ENCODE measurements at regions not wholly inside any gene's neighbourhood (a gene's known extent, or its start where the extent isn't known, plus 50 kb on each side); places are given as distances from the start of the nearest gene placed in this dataset.
A peak's percentile ranks its signal among the peaks of the same experiment; 100 is the strongest.

DNA sequence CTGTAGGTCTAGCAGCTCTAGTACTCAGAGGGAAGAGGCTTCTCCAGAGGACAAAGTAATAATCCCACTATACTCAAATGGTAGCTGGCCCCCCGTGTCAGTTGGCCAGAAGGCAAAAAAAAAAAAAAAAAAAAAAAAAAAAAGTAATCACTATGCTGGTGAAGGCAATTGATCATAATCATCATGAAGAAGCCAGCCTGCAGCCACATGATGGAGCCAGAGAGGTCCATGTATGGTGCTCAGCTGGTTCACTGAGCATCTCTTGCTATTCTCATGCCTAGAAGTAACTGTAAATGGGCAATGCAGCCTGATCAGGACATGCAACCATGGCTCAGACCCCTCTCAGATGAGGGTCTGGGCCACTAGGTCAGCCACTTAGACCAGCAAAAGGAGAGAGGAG lies 378.8 kb downstream of the MED13L start:
- no peaks in the 10 kb centered on the region for H3K9me1 ChIP-seq (ENCODE audit: control insufficient read depth, insufficient read depth, low read length)
- CTCF ChIA-PET (ENCODE audit: low intra/inter-chr PET ratio), result no interaction called here
- no peak overlapping the region for H3K9ac ChIP-seq (ENCODE audit: insufficient read depth in 1 of 2, low read depth in 2 of 2, low read length in 2 of 2)
- H3K4me2 ChIP-seq (ENCODE audit: insufficient read depth, low read length), result no peak overlapping the region
- no peak overlapping the region for H3K4me3 ChIP-seq
- H3K79me2 ChIP-seq (ENCODE audit: control insufficient read depth, insufficient read depth, low read length), result no peaks in the 10 kb centered on the region
- H3K9me3 ChIP-seq (replicated peaks; ENCODE audit: control insufficient read depth, insufficient read depth, low read depth, low read length), result no peaks in the 10 kb centered on the region
- no peak for FAIRE-seq
- H2AFZ ChIP-seq (ENCODE audit: low read depth, low read length), result no peak overlapping the region
- in situ Hi-C loops (cut with MboI) (no loop called here), intact Hi-C loops (cut with micrococcal nuclease) (no loop called here)
- TF ChIP-seq ZNF217 (CRISPR knock-in tag; IDR thresholded peaks at IDR 0.05) (no peak), KDM4B (IDR thresholded peaks at IDR 0.05; ENCODE audit: borderline replicate concordance in 2 of 2, low read depth in 1 of 2) (no peak), NCOA1 (IDR thresholded peaks at IDR 0.05; ENCODE audit: low read depth) (no peak), CTCF (IDR thresholded peaks at IDR 0.05 in 2 of 3, conservative IDR thresholded peaks at IDR 0.05 in 1 of 3; ENCODE audit: insufficient read depth in 2 of 3, low read depth in 1 of 3, low read length in 3 of 3) (peak; percentile 24 to 38 (median 28); a peak in 3 of 6 replicates), RAD21 (CRISPR knock-in tag; conservative IDR thresholded peaks at IDR 0.05 in 1 of 2, IDR thresholded peaks at IDR 0.05 in 1 of 2) (0 out of 4 replicates have a peak, but pooled peaks of 1 of the 2 experiments have one; percentile 6), ZFX (CRISPR knock-in tag; IDR thresholded peaks at IDR 0.05) (no peak), ZNF436 (CRISPR knock-in tag; IDR thresholded peaks at IDR 0.05) (no peak), BHLHE40 (IDR thresholded peaks at IDR 0.05; ENCODE audit: low read length) (no peak), FOS (IDR thresholded peaks at IDR 0.05; ENCODE audit: extremely low read depth, insufficient read length) (no peak)
- 0% methylated on average over 1 of the region's 1 CpG for WGBS (ENCODE audit: insufficient coverage, low coverage, missing lambda C conversion rate)
- H4K20me1 ChIP-seq (replicated peaks; ENCODE audit: control insufficient read depth, insufficient read depth, low read length), result no peaks in the 10 kb centered on the region
- POLR2A ChIA-PET, result no interaction called here
- H3K27me3 ChIP-seq (ENCODE audit: control insufficient read depth in 2 of 2, insufficient read depth in 2 of 2, low read length in 2 of 2), result peaks cover 2 to 23% of the 10 kb centered on the region in 2 experiments; a peak in 4 of 5 replicates
- no TSS peak for BruUV-seq (replicated peaks)
- ATAC-seq, result 0 out of 3 replicates have a peak, but pooled peaks have one; percentile 36
- H3K27ac ChIP-seq (ENCODE audit: extremely low read depth, low read depth, low read length), result no peak overlapping the region
- peak in 1 of 4 experiments; percentile 6 for DNase-seq (ENCODE audit: extremely low read depth in 1 of 4, low spot score in 3 of 4)
- no peaks in the 10 kb centered on the region for H3K36me3 ChIP-seq (ENCODE audit: control insufficient read depth, insufficient read depth, low read length)
- H3K4me1 ChIP-seq (replicated peaks in 1 of 2; ENCODE audit: control insufficient read depth in 2 of 2, insufficient read depth in 2 of 2, low read length in 2 of 2), result no peaks in the 10 kb centered on the region

Data from K562 (cell line).